SK-N-SH (cell line): ENCODE measurements at regions not wholly inside any gene's neighbourhood (a gene's known extent, or its start where the extent isn't known, plus 50 kb on each side); places are given as distances from the start of the nearest gene placed in this dataset.

Source experiments
- CHD2 ChIP-seq: fragments of 150-350 bp; IDR thresholded peaks from 2 replicates; pipeline ENCODE4 v1.6.1; 2018; ENCODE audit warnings: low read length; ENCODE audit not compliant: partially characterized antibody
- POLR2AphosphoS5 ChIP-seq: IDR thresholded peaks from 2 replicates; pipeline ENCODE4 v1.6.1; 2012; ENCODE audit warnings: low read depth, low read length

- TF ChIP-seq CHD2 (no peak), POLR2AphosphoS5 (no peak)
Observed at GRCh38 chr6:25220857-25221256, 58.3 kb upstream of the CARMIL1 start.
